ENCODE measurements at regions not wholly inside any gene's neighbourhood (a gene's known extent, or its start where the extent isn't known, plus 50 kb on each side); places are given as distances from the start of the nearest gene placed in this dataset.

- FAIRE-seq (no peak), DNase-seq (ENCODE audit: insufficient read length, low spot score) (no peak)
- TF ChIP-seq, protein P1, sequence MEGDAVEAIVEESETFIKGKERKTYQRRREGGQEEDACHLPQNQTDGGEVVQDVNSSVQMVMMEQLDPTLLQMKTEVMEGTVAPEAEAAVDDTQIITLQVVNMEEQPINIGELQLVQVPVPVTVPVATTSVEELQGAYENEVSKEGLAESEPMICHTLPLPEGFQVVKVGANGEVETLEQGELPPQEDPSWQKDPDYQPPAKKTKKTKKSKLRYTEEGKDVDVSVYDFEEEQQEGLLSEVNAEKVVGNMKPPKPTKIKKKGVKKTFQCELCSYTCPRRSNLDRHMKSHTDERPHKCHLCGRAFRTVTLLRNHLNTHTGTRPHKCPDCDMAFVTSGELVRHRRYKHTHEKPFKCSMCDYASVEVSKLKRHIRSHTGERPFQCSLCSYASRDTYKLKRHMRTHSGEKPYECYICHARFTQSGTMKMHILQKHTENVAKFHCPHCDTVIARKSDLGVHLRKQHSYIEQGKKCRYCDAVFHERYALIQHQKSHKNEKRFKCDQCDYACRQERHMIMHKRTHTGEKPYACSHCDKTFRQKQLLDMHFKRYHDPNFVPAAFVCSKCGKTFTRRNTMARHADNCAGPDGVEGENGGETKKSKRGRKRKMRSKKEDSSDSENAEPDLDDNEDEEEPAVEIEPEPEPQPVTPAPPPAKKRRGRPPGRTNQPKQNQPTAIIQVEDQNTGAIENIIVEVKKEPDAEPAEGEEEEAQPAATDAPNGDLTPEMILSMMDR (IDR thresholded peaks at IDR 0.05; ENCODE audit: insufficient read depth, missing control alignments): no peak
These were observed 880.8 kb upstream of the CDH2 start for GRCh38 chr18:29057703-29058102.

GRCh38 chr18:29056800-29057199, 879.9 kb upstream of the CDH2 start:
- no peak for DNase-seq (ENCODE audit: insufficient read length, low spot score)
- TF ChIP-seq, protein P1 (IDR thresholded peaks at IDR 0.05; ENCODE audit: insufficient read depth, missing control alignments): no peak
- FAIRE-seq: no peak

GRCh38 chr18:29041976-29042375, 865.0 kb upstream of the CDH2 start:
- FAIRE-seq (peak; percentile 94), DNase-seq (ENCODE audit: insufficient read length, low spot score) (no peak)
- TF ChIP-seq, protein P1 (IDR thresholded peaks at IDR 0.05; ENCODE audit: insufficient read depth, missing control alignments): no peak

- FAIRE-seq (peak; percentile 64), DNase-seq (ENCODE audit: insufficient read length, low spot score) (no peak)
- TF ChIP-seq, protein P1 (IDR thresholded peaks at IDR 0.05; ENCODE audit: insufficient read depth, missing control alignments): no peak
These were observed 857.4 kb upstream of the CDH2 start for GRCh38 chr18:29034113-29034856.

- TF ChIP-seq, protein P1 (IDR thresholded peaks at IDR 0.05; ENCODE audit: insufficient read depth, missing control alignments): no peak
- FAIRE-seq: no peak
- no peak for DNase-seq (ENCODE audit: insufficient read length, low spot score)
These were observed 851.6 kb upstream of the CDH2 start for GRCh38 chr18:29028560-29028959.

DNA sequence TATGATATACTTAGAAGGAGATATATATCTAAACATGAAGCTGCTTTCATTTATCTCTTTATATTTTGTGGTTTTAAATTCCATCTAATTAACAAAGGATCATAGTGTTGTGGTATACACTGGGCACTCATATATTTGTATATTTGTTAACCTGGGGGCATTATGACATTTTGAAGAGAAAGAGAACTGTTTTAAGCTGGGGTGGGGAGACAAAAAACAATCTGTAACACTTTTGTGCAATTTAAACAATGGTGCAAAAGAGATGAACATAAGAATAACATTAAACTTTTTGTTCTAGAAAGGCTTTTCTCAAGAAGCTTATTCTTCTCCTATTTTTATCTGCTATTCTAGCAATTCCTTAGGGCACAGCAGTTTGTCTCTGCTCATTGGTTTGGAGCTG, 842.0 kb upstream of the CDH2 start:
- FAIRE-seq: no peak
- TF ChIP-seq, protein P1 (IDR thresholded peaks at IDR 0.05; ENCODE audit: insufficient read depth, missing control alignments): no peak
- DNase-seq (ENCODE audit: insufficient read length, low spot score): no peak

DNA sequence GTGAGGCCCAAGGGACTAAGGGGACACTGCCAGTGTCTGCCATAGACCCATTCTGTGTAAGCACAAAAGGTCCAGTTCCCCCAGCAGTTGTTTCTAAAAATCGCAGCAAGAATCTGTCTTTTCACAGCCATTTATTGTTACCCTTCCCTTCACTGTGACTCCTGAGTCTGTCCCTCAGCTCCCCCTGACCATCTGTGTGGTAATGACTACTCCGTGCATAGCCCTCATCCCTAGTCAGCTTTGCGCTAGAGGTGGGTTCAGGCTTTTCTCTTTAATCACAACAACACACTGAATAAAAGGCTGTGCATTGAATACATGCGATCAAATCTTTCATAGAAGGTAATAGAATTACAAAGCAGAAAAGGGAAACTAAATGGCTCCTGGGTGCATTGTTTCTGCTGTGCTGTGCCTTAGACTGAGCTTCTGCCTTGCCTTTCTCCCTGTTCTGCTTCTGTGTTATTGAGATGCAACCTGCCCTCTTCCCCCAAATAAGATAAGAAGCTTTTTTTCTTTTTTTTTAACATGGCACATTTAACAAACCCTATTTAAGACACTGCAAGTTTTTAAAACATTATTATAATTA, 836.0 kb upstream of the CDH2 start:
- FAIRE-seq (peak; percentile 44), DNase-seq (ENCODE audit: insufficient read length, low spot score) (no peak)
- TF ChIP-seq, protein P1 (IDR thresholded peaks at IDR 0.05; ENCODE audit: insufficient read depth, missing control alignments): no peak

Data from D721Med (cell line).